ENCODE measurements at regions not wholly inside any gene's neighbourhood (a gene's known extent, or its start where the extent isn't known, plus 50 kb on each side); places are given as distances from the start of the nearest gene placed in this dataset.
A peak's percentile ranks its signal among the peaks of the same experiment; 100 is the strongest.

DNA sequence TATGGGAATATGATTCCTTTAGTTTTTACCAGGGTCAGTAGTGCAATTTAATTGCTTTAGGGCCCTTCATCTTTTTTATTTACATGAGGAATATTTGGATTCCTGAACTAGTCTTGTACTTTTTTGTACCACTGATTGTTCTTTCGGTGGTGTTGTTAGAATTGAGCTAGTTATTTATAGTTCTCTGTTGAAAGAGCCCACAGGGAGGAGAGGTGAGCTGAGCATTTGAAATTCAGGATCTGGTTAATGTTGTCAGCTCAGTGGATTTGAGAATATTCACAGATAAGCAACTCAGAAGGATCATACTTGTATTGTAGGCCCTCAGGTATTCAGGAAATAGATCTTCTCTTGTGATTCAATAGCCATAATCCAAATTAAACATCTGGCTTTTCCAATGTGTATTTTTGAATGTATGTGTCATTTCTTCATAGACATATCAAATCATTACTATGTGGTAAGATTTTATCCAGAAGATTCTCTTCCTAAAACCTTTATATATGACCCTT lies 613.2 kb downstream of the ISL1 start:
- H3K27me3 ChIP-seq, result no peaks in the 10 kb centered on the region
- 31% methylated on average over 1 of the region's 1 CpG for WGBS (ENCODE audit: insufficient coverage, low coverage, low lambda C conversion rate, missing lambda C conversion rate)
- no peaks in the 10 kb centered on the region for H3K36me3 ChIP-seq
- H3K27ac ChIP-seq, result no peak overlapping the region
- intact Hi-C loops (cut with DNase I), result no loop called here
- H3K9me3 ChIP-seq, result no peaks in the 10 kb centered on the region
- DNase-seq (no peak), ATAC-seq (no peak)
- TF ChIP-seq, protein P1, sequence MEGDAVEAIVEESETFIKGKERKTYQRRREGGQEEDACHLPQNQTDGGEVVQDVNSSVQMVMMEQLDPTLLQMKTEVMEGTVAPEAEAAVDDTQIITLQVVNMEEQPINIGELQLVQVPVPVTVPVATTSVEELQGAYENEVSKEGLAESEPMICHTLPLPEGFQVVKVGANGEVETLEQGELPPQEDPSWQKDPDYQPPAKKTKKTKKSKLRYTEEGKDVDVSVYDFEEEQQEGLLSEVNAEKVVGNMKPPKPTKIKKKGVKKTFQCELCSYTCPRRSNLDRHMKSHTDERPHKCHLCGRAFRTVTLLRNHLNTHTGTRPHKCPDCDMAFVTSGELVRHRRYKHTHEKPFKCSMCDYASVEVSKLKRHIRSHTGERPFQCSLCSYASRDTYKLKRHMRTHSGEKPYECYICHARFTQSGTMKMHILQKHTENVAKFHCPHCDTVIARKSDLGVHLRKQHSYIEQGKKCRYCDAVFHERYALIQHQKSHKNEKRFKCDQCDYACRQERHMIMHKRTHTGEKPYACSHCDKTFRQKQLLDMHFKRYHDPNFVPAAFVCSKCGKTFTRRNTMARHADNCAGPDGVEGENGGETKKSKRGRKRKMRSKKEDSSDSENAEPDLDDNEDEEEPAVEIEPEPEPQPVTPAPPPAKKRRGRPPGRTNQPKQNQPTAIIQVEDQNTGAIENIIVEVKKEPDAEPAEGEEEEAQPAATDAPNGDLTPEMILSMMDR (IDR thresholded peaks at IDR 0.05), result no peak
- TF ChIP-seq POLR2A (IDR thresholded peaks at IDR 0.05), result no peak
- H3K4me3 ChIP-seq, result no peak overlapping the region
- H3K4me1 ChIP-seq, result no peaks in the 10 kb centered on the region

DNA sequence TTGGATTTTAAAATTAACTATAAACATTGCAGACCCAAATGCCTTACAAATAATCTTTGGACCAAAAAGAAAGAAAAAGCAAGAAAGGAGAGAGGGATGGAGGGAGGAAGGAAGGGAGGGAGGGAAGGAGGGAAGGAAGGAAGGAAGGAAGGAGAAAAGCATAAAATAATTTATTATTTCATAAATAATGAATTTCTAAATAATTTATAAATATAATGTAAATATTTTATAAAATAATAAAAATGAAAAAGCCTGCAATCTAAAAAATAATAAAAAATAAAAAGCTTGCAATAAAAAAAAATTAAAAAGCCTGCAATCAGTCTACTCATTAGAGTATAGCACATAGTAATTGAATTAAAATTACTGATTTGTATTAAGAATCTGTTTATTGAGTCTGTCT lies 614.3 kb downstream of the ISL1 start:
- Histone ChIP-seq H3K9me3 (no peaks in the 10 kb centered on the region), H3K27me3 (no peaks in the 10 kb centered on the region), H3K27ac (no peak overlapping the region), H3K4me1 (no peaks in the 10 kb centered on the region), H3K4me3 (no peak overlapping the region), H3K36me3 (no peaks in the 10 kb centered on the region)
- DNase-seq, result no peak
- ATAC-seq, result no peak
- TF ChIP-seq, protein P1 (IDR thresholded peaks at IDR 0.05), result no peak
- no peak for TF ChIP-seq POLR2A (IDR thresholded peaks at IDR 0.05)
- intact Hi-C loops (cut with DNase I), result no loop called here

DNA sequence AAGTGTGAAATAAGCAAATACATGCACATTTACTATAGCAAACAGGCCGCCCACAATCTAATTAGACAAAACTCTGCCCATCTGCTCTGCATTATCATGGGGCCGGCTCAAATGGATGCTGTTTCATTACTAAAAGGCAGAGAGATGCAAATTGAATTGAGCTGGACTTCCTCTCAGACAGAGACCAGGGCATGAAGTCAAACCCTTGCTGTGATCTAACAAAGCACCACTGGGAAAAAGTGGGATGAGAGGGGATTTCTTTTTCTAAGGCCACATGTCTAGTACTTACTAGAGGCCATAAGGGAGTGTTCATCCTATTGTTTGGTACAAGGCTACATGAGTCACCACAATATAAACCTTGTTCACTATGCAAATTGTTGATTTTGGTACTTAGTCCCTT lies 614.7 kb downstream of the ISL1 start:
- intact Hi-C loops (cut with DNase I), result no loop called here
- no peak for DNase-seq

DNA sequence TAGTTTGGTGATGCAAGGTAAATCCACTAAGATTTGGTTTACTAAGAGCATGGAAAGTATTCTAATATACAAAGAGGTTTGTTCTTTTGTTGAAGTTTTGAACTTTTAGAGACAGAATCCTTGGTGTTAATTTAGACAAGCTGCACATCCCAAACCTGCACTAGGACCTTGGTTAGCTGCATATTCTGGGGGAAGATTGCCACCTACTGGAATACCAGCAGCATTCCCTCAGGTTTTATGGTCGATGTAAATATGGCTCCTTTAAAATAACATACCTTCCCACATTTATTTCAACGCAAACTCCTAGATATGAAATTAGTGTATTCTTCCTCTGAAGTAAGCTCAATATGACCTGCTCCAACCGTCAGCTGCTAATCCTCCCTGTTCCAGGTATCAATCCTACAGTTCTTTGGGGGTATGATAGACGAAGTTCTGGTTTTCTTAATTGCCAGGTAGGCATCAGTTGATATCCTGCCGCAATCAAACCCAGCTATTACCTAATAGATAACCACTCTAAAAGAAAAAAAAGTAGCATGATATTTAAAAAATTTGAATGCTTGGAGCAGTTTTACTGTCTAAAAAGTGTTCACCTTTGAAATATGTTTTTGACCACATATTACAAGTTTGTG lies 624.1 kb downstream of the ISL1 start:
- no peaks in the 10 kb centered on the region for H3K27me3 ChIP-seq
- WGBS (ENCODE audit: insufficient coverage, low coverage, low lambda C conversion rate, missing lambda C conversion rate), result 12% methylated on average over 5 of the region's 5 CpGs
- peak overlapping the region in 2 of 3 donors; percentile 22 to 26 for H3K4me3 ChIP-seq
- H3K27ac ChIP-seq, result no peak overlapping the region
- peak in 1 of 3 donors; percentile 49 for DNase-seq
- intact Hi-C loops (cut with DNase I), result no loop called here
- H3K9me3 ChIP-seq, result no peaks in the 10 kb centered on the region
- H3K36me3 ChIP-seq, result no peaks in the 10 kb centered on the region
- H3K4me1 ChIP-seq, result peaks cover 0 to 6% (median 0%) of the 10 kb centered on the region in 4 donors
- peak; percentile 90 to 98 (median 94) for ATAC-seq
- TF ChIP-seq POLR2A (IDR thresholded peaks at IDR 0.05), result no peak
- TF ChIP-seq, protein P1 (IDR thresholded peaks at IDR 0.05), result peak; percentile 65 to 83 (median 74)

More for the DNA sequence above, 614.7 kb downstream of the ISL1 start:
- Histone ChIP-seq H3K9me3 (no peaks in the 10 kb centered on the region), H3K36me3 (no peaks in the 10 kb centered on the region), H3K4me1 (no peaks in the 10 kb centered on the region), H3K27me3 (no peaks in the 10 kb centered on the region), H3K4me3 (no peak overlapping the region), H3K27ac (no peak overlapping the region)
- TF ChIP-seq, protein P1 (IDR thresholded peaks at IDR 0.05), result no peak
- no peak for TF ChIP-seq POLR2A (IDR thresholded peaks at IDR 0.05)
- 75% methylated on average over 2 of the region's 2 CpGs for WGBS (ENCODE audit: insufficient coverage, low coverage, low lambda C conversion rate, missing lambda C conversion rate)
- ATAC-seq, result no peak

Measured in right lobe of liver (tissue), 6 donors.